Left lung (tissue), 4 donors: ENCODE measurements at regions not wholly inside any gene's neighbourhood (a gene's known extent, or its start where the extent isn't known, plus 50 kb on each side); places are given as distances from the start of the nearest gene placed in this dataset.

ENCODE experiments used
- ATAC-seq: fragments of 200-7000 bp; cut with Tn5 transposase; one replicate; pipeline ENCODE4 v1.9.1; 2020; ENCODE audit warnings: moderate library complexity
- DNase-seq, 4 donors: peaks; one replicate each; pipeline ENCODE4 v3.0.0-alpha.2; 2013 to 2020
- H3K27ac ChIP-seq, 2 donors: fragments of 200-600 bp; sonication (generic) in 1 of 2; one replicate each; pipeline versions ENCODE4 v1.5.0 to v1.8.0; 2020 to 2021
- H3K27me3 ChIP-seq, 2 donors: fragments of 200-600 bp; sonication (generic) in 1 of 2; one replicate each; pipeline versions ENCODE4 v1.5.0 to v1.8.0; 2020 to 2021
- H3K36me3 ChIP-seq, 2 donors: fragments of 200-600 bp; sonication (generic) in 1 of 2; one replicate each; pipeline versions ENCODE4 v1.5.0 to v1.8.0; 2020 to 2021
- H3K4me1 ChIP-seq, 2 donors: fragments of 200-600 bp; one replicate each; pipeline ENCODE4 v1.8.0; 2021
- H3K4me3 ChIP-seq, 2 donors: fragments of 200-600 bp; sonication (generic) in 1 of 2; one replicate each; pipeline versions ENCODE4 v1.5.0 to v1.8.0; 2020 to 2021; ENCODE audit warnings: mild to moderate bottlenecking in 1 of 2
- H3K9me3 ChIP-seq, 2 donors: fragments of 200-600 bp; sonication (generic) in 1 of 2; one replicate each; pipeline versions ENCODE4 v1.5.0 to v1.8.0; 2020 to 2021
- intact Hi-C, 2 donors: fragments of 100-400 bp; cut with DNase I; formaldehyde crosslinking; loops; one replicate each; pipeline versions ENCODE4 v1.11.2 to v1.14.2; 2022
- TF ChIP-seq, protein P1 (sequence below), 2 donors: fragments of 200-600 bp; sonication (generic) in 1 of 2; IDR thresholded peaks; one replicate each; pipeline versions ENCODE4 v1.5.0 to v1.8.0; 2021; ENCODE audit warnings: antibody characterized with exemption in 2 of 2
- donor health status: DM: no; HTN: yes; CAD: no.
- donor health status: DM: no; HTN: no; CAD: no.

DNA sequence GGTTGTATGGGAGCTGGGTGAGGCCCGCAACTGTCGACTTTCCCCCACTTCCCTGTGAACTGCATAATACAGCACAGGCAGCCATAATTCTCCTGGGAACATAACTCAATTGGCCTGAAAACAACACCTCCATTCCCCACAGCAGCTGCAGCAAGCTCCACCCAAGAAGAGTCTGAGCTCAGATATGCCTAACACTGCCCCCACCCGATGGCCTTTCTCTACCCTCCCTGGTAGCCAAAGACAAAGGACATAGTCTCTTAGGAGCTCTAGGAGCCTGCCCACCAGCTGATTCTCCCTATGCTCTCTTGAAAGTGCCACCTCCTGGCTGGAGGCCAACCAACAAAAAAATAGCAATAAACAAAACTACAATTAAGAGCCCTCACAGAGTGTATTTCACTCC is 542.7 kb upstream of the LMO3 start:
- ATAC-seq = no peak
- Histone ChIP-seq H3K36me3 (no peaks in the 10 kb centered on the region), H3K27me3 (no peaks in the 10 kb centered on the region), H3K4me3 (no peak overlapping the region), H3K27ac (no peak overlapping the region), H3K4me1 (no peaks in the 10 kb centered on the region), H3K9me3 (peaks cover 0 to 26% of the 10 kb centered on the region in 2 donors)
- TF ChIP-seq, protein P1, sequence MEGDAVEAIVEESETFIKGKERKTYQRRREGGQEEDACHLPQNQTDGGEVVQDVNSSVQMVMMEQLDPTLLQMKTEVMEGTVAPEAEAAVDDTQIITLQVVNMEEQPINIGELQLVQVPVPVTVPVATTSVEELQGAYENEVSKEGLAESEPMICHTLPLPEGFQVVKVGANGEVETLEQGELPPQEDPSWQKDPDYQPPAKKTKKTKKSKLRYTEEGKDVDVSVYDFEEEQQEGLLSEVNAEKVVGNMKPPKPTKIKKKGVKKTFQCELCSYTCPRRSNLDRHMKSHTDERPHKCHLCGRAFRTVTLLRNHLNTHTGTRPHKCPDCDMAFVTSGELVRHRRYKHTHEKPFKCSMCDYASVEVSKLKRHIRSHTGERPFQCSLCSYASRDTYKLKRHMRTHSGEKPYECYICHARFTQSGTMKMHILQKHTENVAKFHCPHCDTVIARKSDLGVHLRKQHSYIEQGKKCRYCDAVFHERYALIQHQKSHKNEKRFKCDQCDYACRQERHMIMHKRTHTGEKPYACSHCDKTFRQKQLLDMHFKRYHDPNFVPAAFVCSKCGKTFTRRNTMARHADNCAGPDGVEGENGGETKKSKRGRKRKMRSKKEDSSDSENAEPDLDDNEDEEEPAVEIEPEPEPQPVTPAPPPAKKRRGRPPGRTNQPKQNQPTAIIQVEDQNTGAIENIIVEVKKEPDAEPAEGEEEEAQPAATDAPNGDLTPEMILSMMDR (IDR thresholded peaks at IDR 0.05) = no peak
- intact Hi-C loops = no loop called here
- peak in 1 of 4 donors; percentile 13 for DNase-seq

DNA sequence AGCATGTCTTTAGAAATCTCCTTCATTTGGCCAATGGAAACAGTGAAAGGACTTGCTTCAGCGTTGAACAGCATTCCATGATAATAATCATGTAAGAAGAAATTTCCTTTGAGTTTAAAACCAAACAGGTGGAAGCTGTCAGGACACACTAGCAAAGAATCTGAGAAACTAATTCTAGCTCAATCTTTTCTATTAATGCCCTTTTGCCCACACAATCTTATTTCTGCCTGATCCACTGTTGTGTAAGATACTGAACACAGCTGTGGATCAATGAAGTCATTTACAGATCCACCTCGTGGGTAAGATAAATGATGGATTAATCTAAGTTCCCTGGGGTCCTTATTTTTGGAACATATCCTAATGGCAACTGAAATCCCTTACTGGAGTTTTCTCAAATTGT is 536.9 kb upstream of the LMO3 start:
- Histone ChIP-seq H3K9me3 (no peaks in the 10 kb centered on the region), H3K4me1 (no peaks in the 10 kb centered on the region), H3K27ac (no peak overlapping the region), H3K27me3 (no peaks in the 10 kb centered on the region), H3K4me3 (no peak overlapping the region), H3K36me3 (no peaks in the 10 kb centered on the region)
- intact Hi-C loops = no loop called here
- ATAC-seq (no peak), DNase-seq (peak in 2 of 4 donors; percentile 65 to 80)
- TF ChIP-seq, protein P1 (IDR thresholded peaks at IDR 0.05) = no peak

DNA sequence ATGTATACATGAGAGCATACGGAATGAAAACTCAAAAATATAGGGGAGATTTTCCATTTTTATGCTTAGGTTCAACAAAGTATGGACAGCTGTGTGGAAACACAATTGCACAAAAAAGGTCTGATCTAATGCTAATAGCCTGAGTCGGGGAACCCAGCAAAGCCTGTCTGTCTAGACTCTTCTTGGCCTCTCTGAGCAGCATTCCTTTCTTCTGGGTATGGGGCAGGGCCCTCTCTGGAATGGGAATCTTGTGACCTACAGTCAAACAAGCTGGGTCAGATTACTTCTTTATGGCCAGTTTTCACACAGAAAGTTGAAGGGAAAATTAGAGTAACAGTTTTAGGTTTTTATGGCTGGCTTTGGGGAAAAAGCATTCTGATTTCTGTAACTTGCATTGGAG is 534.0 kb upstream of the LMO3 start:
- ATAC-seq (peak; percentile 46), DNase-seq (no peak)
- no peaks in the 10 kb centered on the region for H3K9me3 ChIP-seq
- H3K4me1 ChIP-seq = no peaks in the 10 kb centered on the region
- no peak overlapping the region for H3K4me3 ChIP-seq
- intact Hi-C loops = no loop called here
- H3K36me3 ChIP-seq = no peaks in the 10 kb centered on the region
- H3K27me3 ChIP-seq = no peaks in the 10 kb centered on the region
- TF ChIP-seq, protein P1 (IDR thresholded peaks at IDR 0.05) = no peak
- H3K27ac ChIP-seq = no peak overlapping the region

DNA sequence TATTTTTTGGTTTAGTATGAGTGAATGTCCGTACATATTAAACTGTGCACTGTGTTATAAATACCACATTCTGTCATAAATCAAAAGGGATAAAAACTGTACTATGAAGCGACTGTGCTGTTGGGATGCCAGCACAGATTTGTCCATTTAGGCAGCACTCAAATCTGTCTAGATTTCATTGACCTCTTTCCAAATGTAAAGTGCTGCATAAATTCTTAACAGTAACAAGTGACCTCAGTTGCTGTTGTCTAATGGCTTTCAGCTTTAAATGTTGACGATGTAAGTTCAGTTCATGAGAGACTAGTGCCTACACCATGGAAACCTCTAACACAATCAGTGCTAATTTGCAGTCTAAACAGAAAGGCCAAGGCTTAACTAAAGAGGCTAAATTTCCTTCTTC is 531.4 kb upstream of the LMO3 start:
- Histone ChIP-seq H3K27me3 (no peaks in the 10 kb centered on the region), H3K27ac (no peak overlapping the region), H3K4me1 (no peaks in the 10 kb centered on the region), H3K9me3 (no peaks in the 10 kb centered on the region), H3K36me3 (no peaks in the 10 kb centered on the region), H3K4me3 (no peak overlapping the region)
- TF ChIP-seq, protein P1 (IDR thresholded peaks at IDR 0.05) = no peak
- DNase-seq = peak in 2 of 4 donors; percentile 9 to 52
- ATAC-seq = no peak
- intact Hi-C loops = no loop called here

DNA sequence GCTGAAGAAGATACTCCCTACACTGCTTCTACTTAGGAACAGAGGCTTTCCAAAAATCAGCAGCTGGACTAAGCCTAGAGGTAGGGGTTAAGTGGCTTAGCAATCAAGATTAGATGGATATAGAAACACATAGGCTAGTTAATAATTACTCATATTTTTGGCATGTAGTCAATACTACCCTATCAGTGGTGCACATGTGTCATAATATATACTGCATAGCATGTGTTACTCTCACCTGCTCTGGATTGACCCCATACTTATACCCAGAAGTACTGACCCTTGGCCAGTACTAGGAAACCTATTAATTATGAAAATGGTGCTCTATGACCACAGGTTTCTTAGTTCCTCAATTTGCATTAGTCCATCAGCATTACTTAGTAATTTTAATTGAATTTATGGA is 528.4 kb upstream of the LMO3 start:
- Histone ChIP-seq H3K36me3 (no peaks in the 10 kb centered on the region), H3K27me3 (no peaks in the 10 kb centered on the region), H3K27ac (no peak overlapping the region), H3K4me1 (no peaks in the 10 kb centered on the region), H3K4me3 (no peak overlapping the region), H3K9me3 (no peaks in the 10 kb centered on the region)
- DNase-seq (no peak), ATAC-seq (no peak)
- TF ChIP-seq, protein P1 (IDR thresholded peaks at IDR 0.05) = no peak
- intact Hi-C loops = no loop called here
